AG04450 (cell line): ENCODE measurements at regions not wholly inside any gene's neighbourhood (a gene's known extent, or its start where the extent isn't known, plus 50 kb on each side); places are given as distances from the start of the nearest gene placed in this dataset.

Experiments
- CTCF ChIA-PET: fragments of 300-600, 350-600 bp; formaldehyde crosslinking; extraction: SDS; loops from one replicate; lab custom pipeline; 2022; ENCODE audit warnings: antibody characterized with exemption, inconsistent platforms; lab: Charles Lee
- POLR2A ChIA-PET: fragments of 350-600 bp; formaldehyde crosslinking; extraction: SDS; loops from one replicate; lab custom pipeline; 2021; ENCODE audit warnings: antibody characterized with exemption, inconsistent platforms; lab: Yijun Ruan, JAX
- DNase-seq: peaks from one replicate; pipeline ENCODE4 v3.0.0-alpha.2; 2011; ENCODE audit warnings: low read depth, low spot score
- H3K27ac ChIP-seq: one replicate; pipeline ENCODE4 v1.5.1; 2012; ENCODE audit warnings: low read depth, low read length, control low read depth
- H3K27me3 ChIP-seq: one replicate; pipeline ENCODE4 v1.6.0; 2012; ENCODE audit warnings: low read length; ENCODE audit not compliant: control insufficient read depth, insufficient read depth
- H3K4me3 ChIP-seq: 2 replicates; pipeline ENCODE4 v1.5.1; 2011; ENCODE audit warnings: mild to moderate bottlenecking, low read depth, low read length, control low read depth
- H3K9me3 ChIP-seq: 2 replicates; pipeline ENCODE4 v1.5.1; 2012; ENCODE audit warnings: low read length; ENCODE audit not compliant: control insufficient read depth, insufficient read depth
- TF ChIP-seq, protein P1 (sequence below): IDR thresholded peaks from 2 replicates; pipeline ENCODE4 v1.5.1; 2011; ENCODE audit warnings: low read depth, low read length, control low read depth, inconsistent platforms

DNA sequence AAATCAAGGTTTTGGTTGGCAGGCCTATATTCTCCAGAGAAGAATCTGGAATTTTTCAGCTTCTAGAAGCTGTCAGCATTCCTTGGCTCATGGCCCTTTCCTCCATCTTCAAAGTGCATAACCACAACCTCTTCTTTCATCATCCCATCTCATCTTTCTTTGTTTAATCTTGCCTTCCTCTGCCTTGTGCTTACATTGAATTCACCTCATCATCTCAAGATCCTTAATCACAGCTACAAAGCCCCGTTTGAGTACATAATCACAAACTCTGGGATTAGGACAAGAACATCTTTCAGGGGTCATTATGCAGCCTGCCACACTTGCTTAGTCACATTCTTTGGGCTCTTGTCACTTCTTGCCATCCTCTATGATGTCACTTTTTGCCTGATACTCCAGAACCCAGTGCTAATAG lies 130.3 kb downstream of the FOXD1 start:
- ChIA-PET POLR2A (interaction anchor here (1.1 kb wide), 1 partner anchor 47 kb away, joined by 5 read pairs; no protein-coding TSS in a partner anchor), CTCF (no interaction called here)
- H3K27me3 ChIP-seq: no peaks in the 10 kb centered on the region
- TF ChIP-seq, protein P1, sequence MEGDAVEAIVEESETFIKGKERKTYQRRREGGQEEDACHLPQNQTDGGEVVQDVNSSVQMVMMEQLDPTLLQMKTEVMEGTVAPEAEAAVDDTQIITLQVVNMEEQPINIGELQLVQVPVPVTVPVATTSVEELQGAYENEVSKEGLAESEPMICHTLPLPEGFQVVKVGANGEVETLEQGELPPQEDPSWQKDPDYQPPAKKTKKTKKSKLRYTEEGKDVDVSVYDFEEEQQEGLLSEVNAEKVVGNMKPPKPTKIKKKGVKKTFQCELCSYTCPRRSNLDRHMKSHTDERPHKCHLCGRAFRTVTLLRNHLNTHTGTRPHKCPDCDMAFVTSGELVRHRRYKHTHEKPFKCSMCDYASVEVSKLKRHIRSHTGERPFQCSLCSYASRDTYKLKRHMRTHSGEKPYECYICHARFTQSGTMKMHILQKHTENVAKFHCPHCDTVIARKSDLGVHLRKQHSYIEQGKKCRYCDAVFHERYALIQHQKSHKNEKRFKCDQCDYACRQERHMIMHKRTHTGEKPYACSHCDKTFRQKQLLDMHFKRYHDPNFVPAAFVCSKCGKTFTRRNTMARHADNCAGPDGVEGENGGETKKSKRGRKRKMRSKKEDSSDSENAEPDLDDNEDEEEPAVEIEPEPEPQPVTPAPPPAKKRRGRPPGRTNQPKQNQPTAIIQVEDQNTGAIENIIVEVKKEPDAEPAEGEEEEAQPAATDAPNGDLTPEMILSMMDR: no peak
- no peaks in the 10 kb centered on the region for H3K9me3 ChIP-seq
- no peak overlapping the region for H3K4me3 ChIP-seq
- no peak overlapping the region for H3K27ac ChIP-seq
- DNase-seq: peak; percentile 54

DNA sequence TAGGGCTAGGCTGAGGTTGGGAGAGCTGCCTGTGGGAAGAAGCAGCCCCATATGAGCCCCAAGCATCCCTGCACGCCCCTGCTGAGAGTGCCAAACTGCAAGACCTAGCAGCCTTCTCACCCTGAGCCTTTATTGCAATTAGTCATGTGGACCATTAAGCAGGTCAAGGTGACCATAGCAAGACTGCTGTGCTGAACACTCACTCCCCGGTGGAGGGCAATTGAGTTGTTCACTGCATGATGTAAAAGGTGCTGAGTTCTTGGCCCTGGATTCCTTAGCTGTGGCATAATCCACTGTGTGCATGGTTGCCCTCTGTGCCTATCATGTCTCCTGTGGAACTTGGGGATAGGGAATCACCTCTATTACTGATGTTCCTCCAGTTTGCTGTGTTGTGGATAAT lies 131.1 kb downstream of the FOXD1 start:
- TF ChIP-seq, protein P1: no peak
- CTCF ChIA-PET: no interaction called here
- Histone ChIP-seq H3K9me3 (no peaks in the 10 kb centered on the region), H3K27me3 (no peaks in the 10 kb centered on the region), H3K27ac (no peak overlapping the region), H3K4me3 (no peak overlapping the region)
- POLR2A ChIA-PET: no interaction called here
- no peak for DNase-seq

DNA sequence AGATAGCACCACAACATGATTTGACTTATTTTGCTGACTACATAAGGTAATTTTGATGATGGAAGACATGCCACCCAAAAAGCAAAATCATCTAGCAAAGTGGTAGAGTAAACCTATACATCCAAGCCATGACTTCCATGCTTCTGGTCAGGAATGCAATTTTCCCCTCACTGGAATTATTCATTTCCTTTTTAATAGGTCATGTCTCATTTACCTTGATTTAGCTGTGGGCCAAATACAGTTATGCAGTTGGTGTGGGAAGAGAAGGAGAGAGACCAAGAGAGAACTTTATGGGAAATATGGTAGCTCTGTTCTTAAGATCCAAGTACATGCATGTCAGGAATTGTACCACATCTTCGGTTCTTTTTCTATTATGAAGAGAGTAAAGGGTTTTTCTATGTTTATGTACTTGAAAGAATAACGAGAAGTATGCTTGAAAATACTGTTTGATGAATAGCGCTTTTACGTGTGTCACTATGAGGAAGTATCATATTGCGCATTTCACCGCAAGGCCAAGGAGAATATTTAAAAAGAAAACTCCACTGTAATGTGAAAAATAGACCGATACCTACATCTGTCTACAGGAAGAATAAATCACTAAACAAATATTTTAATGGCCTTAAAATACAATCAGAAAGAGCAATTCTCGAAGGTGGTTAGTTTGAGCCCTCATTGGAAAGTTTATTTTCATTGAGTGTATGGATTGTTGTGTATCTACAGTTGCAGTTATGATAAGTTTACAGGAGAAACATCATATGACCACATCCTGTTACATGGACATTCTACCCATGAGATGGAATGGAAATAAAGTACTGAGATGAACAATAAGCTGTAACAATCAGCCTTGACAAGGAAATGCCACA lies 134.0 kb downstream of the FOXD1 start:
- ChIA-PET POLR2A (interaction anchor here (0.8 kb wide), 1 partner anchor 16 kb away, joined by 4 read pairs; no protein-coding TSS in a partner anchor), CTCF (interaction anchor here (0.8 kb wide), 1 partner anchor 98 kb away, joined by 3 read pairs; no protein-coding TSS in a partner anchor)
- TF ChIP-seq, protein P1: no peak
- Histone ChIP-seq H3K27me3 (no peaks in the 10 kb centered on the region), H3K27ac (no peak overlapping the region), H3K4me3 (no peak overlapping the region), H3K9me3 (no peaks in the 10 kb centered on the region)
- DNase-seq: no peak

DNA sequence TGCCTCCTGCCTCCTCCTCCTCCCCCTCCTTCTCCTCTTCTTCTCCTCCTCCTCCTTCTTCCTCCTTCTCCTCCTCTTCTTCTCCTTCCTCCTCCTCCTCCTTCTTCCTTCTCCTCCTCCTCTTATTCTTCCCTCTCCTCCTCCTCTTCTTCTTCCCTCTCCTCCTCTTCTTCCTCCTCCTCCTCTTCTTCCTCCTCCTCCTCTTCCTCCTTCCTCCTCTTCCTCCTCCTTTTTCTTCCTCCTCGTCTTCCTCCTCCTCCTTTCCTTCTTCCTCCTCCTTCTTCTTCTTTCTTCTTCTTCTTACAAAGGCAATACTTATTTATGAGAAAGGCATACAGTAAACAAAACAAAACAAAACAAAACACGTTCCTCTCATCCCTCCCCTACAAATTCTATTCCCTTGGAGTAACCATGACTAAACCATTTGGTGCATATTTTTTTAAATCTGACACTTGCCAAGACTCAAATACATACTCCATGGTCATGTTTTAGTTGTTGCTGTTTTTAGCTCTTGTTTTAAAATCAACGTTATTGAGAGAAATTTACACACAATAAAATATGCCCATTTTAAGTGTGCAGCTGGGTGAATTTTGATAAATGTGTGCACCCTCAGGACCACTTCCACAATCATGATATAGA lies 135.6 kb downstream of the FOXD1 start:
- POLR2A ChIA-PET: interaction anchor here (0.9 to 2.4 kb wide), 10 partner anchors 9 to 138 kb away, joined by 3 to 16 read pairs (median 5); partner anchors contain the start of gene FOXD1
- Histone ChIP-seq H3K27me3 (no peaks in the 10 kb centered on the region), H3K4me3 (no peak overlapping the region), H3K27ac (no peak overlapping the region), H3K9me3 (no peaks in the 10 kb centered on the region)
- TF ChIP-seq, protein P1: no peak
- no peak for DNase-seq
- CTCF ChIA-PET: interaction anchor here (0.5 to 2.5 kb wide), 7 partner anchors 8 to 138 kb away, joined by 3 to 9 read pairs (median 4); partner anchors contain the start of gene FOXD1
